ENCODE measurements at regions not wholly inside any gene's neighbourhood (a gene's known extent, or its start where the extent isn't known, plus 50 kb on each side); places are given as distances from the start of the nearest gene placed in this dataset.

GRCh38 chr13:80251403-80251802 lies 89.5 kb downstream of the SPRY2 start:
- Mint-ChIP-seq H3K9me3 (ENCODE audit: low read depth) (peaks cover 1% of the 10 kb centered on the region), H3K4me3 (no peak overlapping the region), H3K27me3 (no peaks in the 10 kb centered on the region), H3K36me3 (ENCODE audit: low read depth) (no peaks in the 10 kb centered on the region), H3K27ac (no peak overlapping the region), H3K4me1 (no peaks in the 10 kb centered on the region)
- ChIA-PET POLR2A (no interaction called here), CTCF (no interaction called here)
- intact Hi-C loops (cut with DNase I, micrococcal nuclease): no loop called here
- ATAC-seq (no peak), DNase-seq (no peak)

- Mint-ChIP-seq H3K9me3 (ENCODE audit: low read depth) (peaks cover 1% of the 10 kb centered on the region), H3K27ac (no peak overlapping the region), H3K36me3 (ENCODE audit: low read depth) (no peaks in the 10 kb centered on the region), H3K4me3 (no peak overlapping the region), H3K4me1 (no peaks in the 10 kb centered on the region), H3K27me3 (no peaks in the 10 kb centered on the region)
- DNase-seq (no peak), ATAC-seq (no peak)
- POLR2A ChIA-PET: no interaction called here
- intact Hi-C loops (cut with DNase I, micrococcal nuclease): no loop called here
- CTCF ChIA-PET: no interaction called here
These were observed 90.6 kb downstream of the SPRY2 start for GRCh38 chr13:80250213-80250810.

- Mint-ChIP-seq H3K36me3 (ENCODE audit: low read depth) (no peaks in the 10 kb centered on the region), H3K4me1 (no peaks in the 10 kb centered on the region), H3K27me3 (no peaks in the 10 kb centered on the region), H3K9me3 (ENCODE audit: low read depth) (peaks cover 1% of the 10 kb centered on the region), H3K27ac (no peak overlapping the region), H3K4me3 (no peak overlapping the region)
- ATAC-seq (no peak), DNase-seq (no peak)
- intact Hi-C loops (cut with DNase I, micrococcal nuclease): no loop called here
- POLR2A ChIA-PET: no interaction called here
- CTCF ChIA-PET: no interaction called here
These were observed 91.3 kb downstream of the SPRY2 start for GRCh38 chr13:80249516-80250212.

- H3K36me3 Mint-ChIP-seq (ENCODE audit: low read depth): no peaks in the 10 kb centered on the region
- H3K9me3 Mint-ChIP-seq (ENCODE audit: low read depth): no peaks in the 10 kb centered on the region
- H3K4me1 Mint-ChIP-seq: no peaks in the 10 kb centered on the region
- POLR2A ChIA-PET: no interaction called here
- H3K4me3 Mint-ChIP-seq: no peak overlapping the region
- DNase-seq: no peak
- CTCF ChIA-PET: no interaction called here
- no peak overlapping the region for H3K27ac Mint-ChIP-seq
- intact Hi-C loops (cut with DNase I, micrococcal nuclease): no loop called here
- H3K27me3 Mint-ChIP-seq: no peaks in the 10 kb centered on the region
- ATAC-seq: no peak
These were observed 95.7 kb downstream of the SPRY2 start for GRCh38 chr13:80245162-80245733.

GRCh38 chr13:80244574-80244973 lies 96.4 kb downstream of the SPRY2 start:
- no peak for ATAC-seq
- POLR2A ChIA-PET: no interaction called here

GRCh38 chr13:80242728-80243427 lies 98.0 kb downstream of the SPRY2 start:
- no peak for DNase-seq
- H3K4me3 Mint-ChIP-seq: no peak overlapping the region
- ChIA-PET CTCF (no interaction called here), POLR2A (no interaction called here)
- H3K9me3 Mint-ChIP-seq (ENCODE audit: low read depth): no peaks in the 10 kb centered on the region
- H3K4me1 Mint-ChIP-seq: no peaks in the 10 kb centered on the region
- no peak overlapping the region for H3K27ac Mint-ChIP-seq
- ATAC-seq: no peak
- H3K27me3 Mint-ChIP-seq: no peaks in the 10 kb centered on the region
- intact Hi-C loops (cut with DNase I, micrococcal nuclease): no loop called here
- no peaks in the 10 kb centered on the region for H3K36me3 Mint-ChIP-seq (ENCODE audit: low read depth)

More at GRCh38 chr13:80244574-80244973, 96.4 kb downstream of the SPRY2 start:
- DNase-seq: no peak
- CTCF ChIA-PET: no interaction called here
- Mint-ChIP-seq H3K36me3 (ENCODE audit: low read depth) (no peaks in the 10 kb centered on the region), H3K4me1 (no peaks in the 10 kb centered on the region), H3K4me3 (no peak overlapping the region), H3K27ac (no peak overlapping the region), H3K27me3 (no peaks in the 10 kb centered on the region), H3K9me3 (ENCODE audit: low read depth) (no peaks in the 10 kb centered on the region)
- intact Hi-C loops (cut with DNase I, micrococcal nuclease): no loop called here

- Mint-ChIP-seq H3K4me1 (no peaks in the 10 kb centered on the region), H3K27ac (no peak overlapping the region), H3K9me3 (ENCODE audit: low read depth) (no peaks in the 10 kb centered on the region), H3K27me3 (no peaks in the 10 kb centered on the region), H3K4me3 (no peak overlapping the region), H3K36me3 (ENCODE audit: low read depth) (no peaks in the 10 kb centered on the region)
- intact Hi-C loops (cut with DNase I, micrococcal nuclease): no loop called here
- DNase-seq: no peak
- ATAC-seq: no peak
- ChIA-PET CTCF (no interaction called here), POLR2A (no interaction called here)
These were observed 101.2 kb downstream of the SPRY2 start for GRCh38 chr13:80239571-80240255.

- no peak overlapping the region for H3K27ac Mint-ChIP-seq
- no peaks in the 10 kb centered on the region for H3K27me3 Mint-ChIP-seq
- no peaks in the 10 kb centered on the region for H3K9me3 Mint-ChIP-seq (ENCODE audit: low read depth)
- ATAC-seq (no peak), DNase-seq (no peak)
- H3K36me3 Mint-ChIP-seq (ENCODE audit: low read depth): no peaks in the 10 kb centered on the region
- no peaks in the 10 kb centered on the region for H3K4me1 Mint-ChIP-seq
- ChIA-PET POLR2A (no interaction called here), CTCF (no interaction called here)
- H3K4me3 Mint-ChIP-seq: no peak overlapping the region
- intact Hi-C loops (cut with DNase I, micrococcal nuclease): no loop called here
These were observed 101.8 kb downstream of the SPRY2 start for GRCh38 chr13:80239116-80239515.

GRCh38 chr13:80237646-80238045 lies 103.3 kb downstream of the SPRY2 start:
- DNase-seq: no peak
- Mint-ChIP-seq H3K9me3 (ENCODE audit: low read depth) (no peaks in the 10 kb centered on the region), H3K36me3 (ENCODE audit: low read depth) (no peaks in the 10 kb centered on the region), H3K27ac (no peak overlapping the region), H3K4me3 (no peak overlapping the region), H3K27me3 (no peaks in the 10 kb centered on the region), H3K4me1 (no peaks in the 10 kb centered on the region)
- ATAC-seq: no peak
- intact Hi-C loops (cut with DNase I, micrococcal nuclease): no loop called here
- ChIA-PET CTCF (no interaction called here), POLR2A (no interaction called here)

- intact Hi-C loops (cut with DNase I, micrococcal nuclease): no loop called here
These were observed 105.0 kb downstream of the SPRY2 start for GRCh38 chr13:80235967-80236302.

GRCh38 chr13:80235166-80235966 lies 105.6 kb downstream of the SPRY2 start:
- DNase-seq: no peak
- ATAC-seq: no peak
- no peaks in the 10 kb centered on the region for H3K4me1 Mint-ChIP-seq
- no peaks in the 10 kb centered on the region for H3K27me3 Mint-ChIP-seq
- no peak overlapping the region for H3K27ac Mint-ChIP-seq
- ChIA-PET POLR2A (no interaction called here), CTCF (interaction anchor here (1.4 kb wide), 1 partner anchor 18 kb away, joined by 3 read pairs; no protein-coding TSS in a partner anchor)
- H3K9me3 Mint-ChIP-seq (ENCODE audit: low read depth): no peaks in the 10 kb centered on the region
- H3K36me3 Mint-ChIP-seq (ENCODE audit: low read depth): no peaks in the 10 kb centered on the region
- intact Hi-C loops (cut with DNase I, micrococcal nuclease): no loop called here
- no peak overlapping the region for H3K4me3 Mint-ChIP-seq

More at GRCh38 chr13:80235967-80236302, 105.0 kb downstream of the SPRY2 start:
- no peaks in the 10 kb centered on the region for H3K9me3 Mint-ChIP-seq (ENCODE audit: low read depth)
- POLR2A ChIA-PET: no interaction called here
- CTCF ChIA-PET: interaction anchor here (1.4 kb wide), 1 partner anchor 17 kb away, joined by 3 read pairs; no protein-coding TSS in a partner anchor
- H3K27me3 Mint-ChIP-seq: no peaks in the 10 kb centered on the region
- H3K4me3 Mint-ChIP-seq: no peak overlapping the region
- DNase-seq (no peak), ATAC-seq (no peak)
- no peaks in the 10 kb centered on the region for H3K36me3 Mint-ChIP-seq (ENCODE audit: low read depth)
- H3K27ac Mint-ChIP-seq: no peak overlapping the region
- no peaks in the 10 kb centered on the region for H3K4me1 Mint-ChIP-seq
